DMS114 treated with DMSO at 0.1 percent for 48 hours (cell line): ENCODE measurements at regions not wholly inside any gene's neighbourhood (a gene's known extent, or its start where the extent isn't known, plus 50 kb on each side); places are given as distances from the start of the nearest gene placed in this dataset.

ENCODE experiments used
- DNase-seq: peaks from one replicate; lab custom pipeline; 2025; ENCODE audit not compliant: unreplicated experiment; lab: John Stamatoyannopoulos, UW

GRCh38 chr6:126091466-126091865 lies 105.1 kb downstream of the TRMT11 start:
- no peak for DNase-seq

GRCh38 chr6:126093108-126093507 lies 106.8 kb downstream of the TRMT11 start:
- no peak for DNase-seq

- no peak for DNase-seq
Measured at GRCh38 chr6:126094411-126094810, 108.1 kb downstream of the TRMT11 start.

- no peak for DNase-seq
Measured at GRCh38 chr6:126100386-126100785, 114.0 kb downstream of the TRMT11 start.

GRCh38 chr6:126102358-126102757 lies 116.0 kb downstream of the TRMT11 start:
- DNase-seq: no peak

- DNase-seq: no peak
Measured at GRCh38 chr6:126103993-126104392, 117.7 kb downstream of the TRMT11 start.

GRCh38 chr6:126107475-126108166 lies 121.3 kb downstream of the TRMT11 start:
- DNase-seq: no peak

GRCh38 chr6:126110512-126111270 lies 124.4 kb downstream of the TRMT11 start:
- DNase-seq: no peak

- DNase-seq: no peak
Measured at GRCh38 chr6:126111327-126111726, 125.0 kb downstream of the TRMT11 start.

- DNase-seq: no peak
Measured at GRCh38 chr6:126112171-126112632, 125.9 kb downstream of the TRMT11 start.

GRCh38 chr6:126113261-126113660 lies 126.9 kb downstream of the TRMT11 start:
- no peak for DNase-seq

- DNase-seq: no peak
Measured at GRCh38 chr6:126117251-126117650, 130.9 kb downstream of the TRMT11 start.

- DNase-seq: no peak
Measured at GRCh38 chr6:126118058-126118755, 131.9 kb downstream of the TRMT11 start.

- DNase-seq: no peak
Measured at GRCh38 chr6:126118936-126119335, 132.6 kb downstream of the TRMT11 start.

GRCh38 chr6:126123226-126123625 lies 136.9 kb downstream of the TRMT11 start:
- DNase-seq: no peak

- DNase-seq: peak; percentile 1
Measured at GRCh38 chr6:126127659-126128058, 141.3 kb downstream of the TRMT11 start.

- no peak for DNase-seq
Measured at GRCh38 chr6:126131246-126131645, 144.9 kb downstream of the TRMT11 start.

- DNase-seq: no peak
Measured at GRCh38 chr6:126133984-126134383, 147.6 kb downstream of the TRMT11 start.

- no peak for DNase-seq
Measured at GRCh38 chr6:126134491-126134890, 148.2 kb downstream of the TRMT11 start.

GRCh38 chr6:126140015-126140414 lies 153.7 kb downstream of the TRMT11 start:
- no peak for DNase-seq

- DNase-seq: no peak
Measured at GRCh38 chr6:126143761-126144251, 157.5 kb downstream of the TRMT11 start.

- DNase-seq: no peak
Measured at GRCh38 chr6:126145351-126145750, 159.0 kb downstream of the TRMT11 start.
